ENCODE measurements at regions not wholly inside any gene's neighbourhood (a gene's known extent, or its start where the extent isn't known, plus 50 kb on each side); places are given as distances from the start of the nearest gene placed in this dataset.

GRCh38 chr6:66355471-66355870, 648.4 kb upstream of the EYS start:
- Histone ChIP-seq H3K4me3 (replicated peaks; ENCODE audit: low read depth, low read length) (no peak overlapping the region), H3K27me3 (replicated peaks; ENCODE audit: control insufficient read depth, insufficient read depth, low read length) (no peaks in the 10 kb centered on the region), H3K36me3 (ENCODE audit: control insufficient read depth, insufficient read depth, low read length) (no peaks in the 10 kb centered on the region)
- no peak for TF ChIP-seq CTCF (IDR thresholded peaks at IDR 0.05; ENCODE audit: insufficient read depth, low read length, poor library complexity, severe bottlenecking)
- no peak for DNase-seq (ENCODE audit: extremely low read depth, insufficient read length)

GRCh38 chr6:66344796-66345195, 637.8 kb upstream of the EYS start:
- TF ChIP-seq CTCF (IDR thresholded peaks at IDR 0.05; ENCODE audit: insufficient read depth, low read length, poor library complexity, severe bottlenecking) = no peak
- Histone ChIP-seq H3K36me3 (ENCODE audit: control insufficient read depth, insufficient read depth, low read length) (no peaks in the 10 kb centered on the region), H3K4me3 (replicated peaks; ENCODE audit: low read depth, low read length) (no peak overlapping the region), H3K27me3 (replicated peaks; ENCODE audit: control insufficient read depth, insufficient read depth, low read length) (no peaks in the 10 kb centered on the region)
- no peak for DNase-seq (ENCODE audit: extremely low read depth, insufficient read length)

- H3K27me3 ChIP-seq (replicated peaks; ENCODE audit: control insufficient read depth, insufficient read depth, low read length) = no peaks in the 10 kb centered on the region
- no peaks in the 10 kb centered on the region for H3K36me3 ChIP-seq (ENCODE audit: control insufficient read depth, insufficient read depth, low read length)
- no peak for TF ChIP-seq CTCF (IDR thresholded peaks at IDR 0.05; ENCODE audit: insufficient read depth, low read length, poor library complexity, severe bottlenecking)
- DNase-seq (ENCODE audit: extremely low read depth, insufficient read length) = no peak
- H3K4me3 ChIP-seq (replicated peaks; ENCODE audit: low read depth, low read length) = no peak overlapping the region
These were observed 633.7 kb upstream of the EYS start for GRCh38 chr6:66340736-66341135.

- DNase-seq (ENCODE audit: extremely low read depth, insufficient read length) = no peak
- TF ChIP-seq CTCF (IDR thresholded peaks at IDR 0.05; ENCODE audit: insufficient read depth, low read length, poor library complexity, severe bottlenecking) = no peak
- Histone ChIP-seq H3K4me3 (replicated peaks; ENCODE audit: low read depth, low read length) (no peak overlapping the region), H3K27me3 (replicated peaks; ENCODE audit: control insufficient read depth, insufficient read depth, low read length) (no peaks in the 10 kb centered on the region), H3K36me3 (ENCODE audit: control insufficient read depth, insufficient read depth, low read length) (no peaks in the 10 kb centered on the region)
These were observed 629.1 kb upstream of the EYS start for GRCh38 chr6:66336176-66336575.

- Histone ChIP-seq H3K27me3 (replicated peaks; ENCODE audit: control insufficient read depth, insufficient read depth, low read length) (no peaks in the 10 kb centered on the region), H3K36me3 (ENCODE audit: control insufficient read depth, insufficient read depth, low read length) (no peaks in the 10 kb centered on the region), H3K4me3 (replicated peaks; ENCODE audit: low read depth, low read length) (no peak overlapping the region)
- no peak for DNase-seq (ENCODE audit: extremely low read depth, insufficient read length)
- no peak for TF ChIP-seq CTCF (IDR thresholded peaks at IDR 0.05; ENCODE audit: insufficient read depth, low read length, poor library complexity, severe bottlenecking)
These were observed 621.2 kb upstream of the EYS start for GRCh38 chr6:66328200-66328599.

- Histone ChIP-seq H3K36me3 (ENCODE audit: control insufficient read depth, insufficient read depth, low read length) (no peaks in the 10 kb centered on the region), H3K27me3 (replicated peaks; ENCODE audit: control insufficient read depth, insufficient read depth, low read length) (no peaks in the 10 kb centered on the region), H3K4me3 (replicated peaks; ENCODE audit: low read depth, low read length) (no peak overlapping the region)
- TF ChIP-seq CTCF (IDR thresholded peaks at IDR 0.05; ENCODE audit: insufficient read depth, low read length, poor library complexity, severe bottlenecking) = no peak
- no peak for DNase-seq (ENCODE audit: extremely low read depth, insufficient read length)
These were observed 619.2 kb upstream of the EYS start for GRCh38 chr6:66326228-66326627.
